ENCODE measurements at regions not wholly inside any gene's neighbourhood (a gene's known extent, or its start where the extent isn't known, plus 50 kb on each side); places are given as distances from the start of the nearest gene placed in this dataset.

- FAIRE-seq (no peak), DNase-seq (ENCODE audit: insufficient read length, low spot score) (no peak)
These were observed 156.7 kb downstream of the HAPSTR1 start for GRCh38 chr16:9248162-9248561.

GRCh38 chr16:9249534-9249933 is 158.1 kb downstream of the HAPSTR1 start:
- FAIRE-seq (no peak), DNase-seq (ENCODE audit: insufficient read length, low spot score) (no peak)

- no peak for DNase-seq (ENCODE audit: insufficient read length, low spot score)
- FAIRE-seq = no peak
These were observed 159.6 kb downstream of the HAPSTR1 start for GRCh38 chr16:9251026-9251425.

GRCh38 chr16:9254863-9255262 is 163.4 kb downstream of the HAPSTR1 start:
- DNase-seq (ENCODE audit: insufficient read length, low spot score) = no peak

GRCh38 chr16:9256196-9256595 is 164.8 kb downstream of the HAPSTR1 start:
- FAIRE-seq (no peak), DNase-seq (ENCODE audit: insufficient read length, low spot score) (peak; percentile 28)

More at GRCh38 chr16:9254863-9255262, 163.4 kb downstream of the HAPSTR1 start:
- FAIRE-seq = no peak

- FAIRE-seq (no peak), DNase-seq (ENCODE audit: insufficient read length, low spot score) (no peak)
These were observed 166.4 kb downstream of the HAPSTR1 start for GRCh38 chr16:9257843-9258242.

DNA sequence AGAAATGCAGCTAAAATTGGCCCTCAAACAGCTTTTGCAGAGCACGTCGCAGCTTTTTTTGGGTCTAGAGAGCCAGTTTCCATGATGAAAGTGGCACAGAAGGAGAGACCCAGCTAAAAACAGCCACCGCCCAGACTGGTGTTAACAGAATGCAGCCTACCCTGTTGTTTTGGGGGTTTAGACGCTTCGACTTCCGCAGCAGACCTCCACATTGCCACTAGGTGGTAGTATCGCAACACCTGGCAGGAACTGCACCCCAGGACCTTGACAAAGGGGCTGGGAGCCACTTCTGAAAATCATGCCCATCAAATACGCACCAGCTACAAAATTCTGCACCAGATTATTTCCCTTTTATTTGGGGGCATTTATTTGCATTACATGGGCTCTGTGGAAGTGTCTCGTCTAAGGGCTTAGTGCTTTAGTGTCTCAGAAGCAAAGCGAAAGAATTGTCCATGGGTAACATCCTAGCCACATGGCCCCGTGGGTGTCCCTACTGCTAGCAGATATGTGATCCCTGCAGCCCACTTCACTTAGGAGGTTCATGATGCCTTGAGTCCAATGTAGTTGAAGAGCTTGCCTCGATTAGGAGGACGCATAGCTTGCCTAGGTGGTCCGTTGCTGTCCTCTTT is 167.1 kb downstream of the HAPSTR1 start:
- peak; percentile 68 for FAIRE-seq
- DNase-seq (ENCODE audit: insufficient read length, low spot score) = peak; percentile 27

DNA sequence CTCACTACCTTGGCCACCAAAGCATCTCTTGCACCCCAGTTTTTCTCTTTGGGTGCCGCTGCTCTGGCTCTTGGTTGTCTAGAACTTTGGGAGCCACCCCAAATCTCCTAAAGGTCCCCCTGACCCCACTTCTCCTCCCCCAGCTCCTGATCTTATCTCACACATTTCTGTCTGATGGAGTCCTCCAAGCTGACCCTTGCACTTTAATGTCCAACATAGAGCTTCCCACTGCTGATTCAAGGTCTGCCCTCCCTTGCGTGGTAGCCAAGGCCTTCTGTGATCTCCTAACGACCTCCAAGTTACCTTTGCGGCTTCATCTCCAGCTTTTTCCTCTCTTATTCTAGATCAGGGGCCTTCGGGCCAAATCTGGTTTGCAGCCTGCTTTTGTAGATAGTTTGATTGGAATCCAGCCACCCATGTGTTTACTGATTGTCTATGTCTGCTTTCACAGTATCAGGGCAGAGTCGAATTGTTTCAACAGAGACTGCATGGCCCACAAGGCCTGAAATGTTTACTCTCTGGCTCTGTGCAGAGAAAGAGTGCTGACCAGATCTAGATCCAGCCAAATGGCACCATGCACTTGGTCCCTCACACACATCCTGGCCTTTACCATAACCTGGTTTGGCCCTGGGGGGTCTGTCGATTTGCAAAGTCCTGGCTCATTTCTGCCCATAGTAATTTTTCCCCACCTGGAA is 168.6 kb downstream of the HAPSTR1 start:
- DNase-seq (ENCODE audit: insufficient read length, low spot score) (no peak), FAIRE-seq (no peak)

DNA sequence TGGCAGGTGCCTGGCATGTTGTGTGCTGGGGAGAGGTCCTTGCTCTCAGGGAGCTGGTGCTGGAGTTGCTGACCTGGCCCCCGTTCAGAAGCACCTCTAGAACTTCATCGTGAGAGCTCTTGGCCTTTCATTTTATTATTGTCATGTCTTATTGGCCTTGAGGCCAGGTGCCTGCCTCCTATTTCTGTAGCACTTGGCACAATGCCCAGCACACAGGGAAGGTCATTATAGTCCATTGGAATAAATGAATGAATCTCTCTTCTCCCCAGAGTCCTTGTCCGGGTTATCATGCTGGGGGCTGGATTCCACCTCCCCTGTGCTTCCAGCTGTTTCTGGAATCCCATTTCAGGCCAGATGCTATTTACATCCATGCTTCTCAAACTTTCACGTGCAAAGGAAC is 169.2 kb downstream of the HAPSTR1 start:
- no peak for FAIRE-seq
- DNase-seq (ENCODE audit: insufficient read length, low spot score) = no peak

GRCh38 chr16:9261376-9261775 is 169.9 kb downstream of the HAPSTR1 start:
- DNase-seq (ENCODE audit: insufficient read length, low spot score) (no peak), FAIRE-seq (no peak)

DNA sequence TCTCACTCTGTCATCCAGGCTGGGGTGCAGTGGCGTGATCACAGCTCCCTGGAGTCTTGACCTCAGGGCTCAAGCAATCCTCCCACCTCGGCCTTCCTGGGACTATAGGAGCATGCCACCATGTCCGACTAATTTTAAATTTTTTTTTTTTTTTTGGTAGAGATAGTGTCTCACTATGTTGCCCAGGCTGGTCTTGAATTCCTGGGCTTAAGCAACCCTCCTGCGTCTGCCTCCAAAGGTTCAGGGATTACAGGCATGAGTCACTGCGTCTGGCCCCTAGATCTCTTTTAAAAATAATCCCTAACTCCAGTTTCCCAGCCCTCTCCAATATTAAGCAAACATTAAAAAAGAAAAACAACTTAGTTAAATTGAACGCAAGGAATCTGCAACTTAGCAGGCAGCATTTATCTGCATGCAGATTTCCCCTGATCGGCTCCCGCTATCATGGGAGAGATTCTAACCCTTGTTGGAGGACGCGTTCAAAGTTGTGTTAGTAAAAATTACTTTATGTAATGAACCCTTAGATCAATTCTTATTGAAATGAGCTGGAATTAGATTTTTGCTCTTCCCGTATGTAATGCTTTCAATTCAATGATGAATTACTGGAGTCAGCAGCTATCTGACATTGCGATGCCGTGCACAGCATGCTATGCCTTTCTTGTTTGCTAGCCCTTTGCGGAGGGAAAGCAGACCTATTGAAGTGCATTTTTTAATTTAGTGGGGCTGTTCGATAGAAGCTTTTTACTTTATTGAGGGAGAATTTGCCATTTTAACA is 171.7 kb downstream of the HAPSTR1 start:
- FAIRE-seq = no peak
- DNase-seq (ENCODE audit: insufficient read length, low spot score) = no peak

GRCh38 chr16:9264067-9264466 is 172.6 kb downstream of the HAPSTR1 start:
- DNase-seq (ENCODE audit: insufficient read length, low spot score) (no peak), FAIRE-seq (no peak)

DNA sequence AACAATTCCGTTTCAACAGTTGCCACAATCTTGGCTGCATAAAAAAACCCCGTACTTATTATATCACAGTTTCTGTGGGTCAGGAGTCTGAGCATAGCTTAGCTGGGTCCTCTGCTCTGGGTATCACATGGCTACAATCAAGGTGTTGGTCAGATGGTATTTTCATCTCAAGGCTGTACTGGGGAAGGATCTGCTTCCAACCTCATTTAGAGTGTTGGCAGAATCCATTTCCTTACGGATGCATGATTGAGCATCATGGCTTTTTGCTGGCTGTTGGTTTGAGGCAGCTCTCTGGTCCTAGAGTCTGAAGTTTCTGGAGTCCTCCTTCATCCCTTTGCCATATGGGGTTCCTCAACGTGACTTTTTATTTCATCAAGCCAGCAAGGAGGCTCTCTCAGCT is 177.0 kb downstream of the HAPSTR1 start:
- FAIRE-seq (no peak), DNase-seq (ENCODE audit: insufficient read length, low spot score) (no peak)

- DNase-seq (ENCODE audit: insufficient read length, low spot score) = no peak
- FAIRE-seq = no peak
These were observed 179.0 kb downstream of the HAPSTR1 start for GRCh38 chr16:9270424-9270823.

DNA sequence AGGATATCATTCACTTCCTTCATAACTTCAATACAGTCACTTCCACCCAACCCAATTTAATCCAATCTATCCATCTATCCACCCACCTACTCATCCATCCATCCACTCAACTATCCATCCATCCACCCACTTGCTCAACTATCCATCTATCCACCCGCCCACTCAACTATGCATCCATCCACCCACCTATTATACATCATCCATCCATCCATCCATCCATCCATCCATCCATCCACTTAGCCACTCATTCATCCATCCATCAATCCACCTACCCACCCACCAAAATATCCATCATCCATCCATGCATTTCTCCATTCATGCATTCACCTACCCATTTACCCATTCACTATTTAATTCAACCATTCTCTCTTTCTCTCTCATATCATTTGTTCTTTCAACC is 179.5 kb downstream of the HAPSTR1 start:
- FAIRE-seq (no peak), DNase-seq (ENCODE audit: insufficient read length, low spot score) (no peak)

DNA sequence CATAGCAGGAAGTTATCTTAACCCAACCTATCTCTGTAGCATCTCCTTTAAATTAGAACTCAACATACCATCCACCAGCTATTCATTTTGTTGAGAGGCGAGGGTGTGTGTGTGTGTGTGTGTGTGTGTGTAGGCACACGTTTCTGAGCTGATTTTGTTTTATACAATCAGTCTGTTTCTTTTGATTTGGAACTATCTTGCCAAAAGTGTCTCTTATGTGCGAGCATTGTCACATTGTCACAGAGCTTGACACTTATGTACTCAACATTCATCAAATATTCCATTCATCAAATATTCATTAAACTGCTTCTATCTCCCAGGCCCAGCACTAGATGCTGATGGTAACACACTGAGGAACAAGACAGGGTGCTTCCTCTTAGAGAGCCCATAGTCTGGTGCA is 180.4 kb downstream of the HAPSTR1 start:
- no peak for DNase-seq (ENCODE audit: insufficient read length, low spot score)
- no peak for FAIRE-seq

DNA sequence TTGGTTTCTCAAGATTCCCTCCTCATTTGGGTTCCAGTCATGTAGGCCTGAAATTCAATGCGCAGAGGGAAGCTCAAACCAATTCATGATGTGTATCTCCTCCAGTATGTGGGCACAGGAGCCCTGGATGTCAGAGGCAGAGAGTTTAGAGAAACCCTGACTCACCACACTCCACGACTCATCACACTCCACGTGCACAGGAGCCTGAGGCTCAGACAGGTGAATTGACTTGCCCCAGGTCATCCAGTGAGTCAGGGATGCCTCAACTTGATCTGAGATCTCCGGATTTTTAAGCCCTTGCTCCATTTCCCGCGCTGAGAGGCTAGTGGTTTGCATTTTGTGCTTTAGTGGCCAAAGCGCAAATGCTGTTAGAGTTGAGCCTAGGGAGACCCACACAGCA is 183.9 kb downstream of the HAPSTR1 start:
- no peak for FAIRE-seq
- DNase-seq (ENCODE audit: insufficient read length, low spot score) = no peak

DNA sequence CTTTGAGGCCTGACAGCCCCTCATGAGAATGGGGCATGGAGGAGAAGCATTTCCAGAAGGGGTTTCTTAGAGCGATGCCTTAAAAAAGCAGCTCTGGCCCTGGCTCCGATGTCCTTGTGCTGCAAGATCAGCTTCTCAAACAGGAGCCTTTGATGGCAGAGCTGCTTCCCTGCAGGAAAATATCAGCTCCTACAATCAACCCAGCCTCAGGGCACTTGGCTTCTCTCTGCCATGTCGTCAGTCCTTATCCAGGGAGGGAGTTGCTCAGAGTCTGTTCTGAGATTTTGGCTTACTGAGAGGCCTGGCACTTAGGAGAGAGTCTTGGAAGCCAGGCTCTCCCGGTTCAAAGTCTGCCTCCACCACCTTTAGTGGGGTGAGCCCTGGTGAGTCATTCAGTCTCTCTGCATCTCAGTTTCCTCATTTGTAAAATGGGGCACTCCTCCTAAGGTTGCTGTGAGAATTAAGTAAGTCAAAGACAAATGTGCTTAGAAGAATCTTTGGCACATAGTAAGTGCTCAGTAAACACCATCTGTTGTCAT is 184.4 kb downstream of the HAPSTR1 start:
- FAIRE-seq (no peak), DNase-seq (ENCODE audit: insufficient read length, low spot score) (no peak)

DNA sequence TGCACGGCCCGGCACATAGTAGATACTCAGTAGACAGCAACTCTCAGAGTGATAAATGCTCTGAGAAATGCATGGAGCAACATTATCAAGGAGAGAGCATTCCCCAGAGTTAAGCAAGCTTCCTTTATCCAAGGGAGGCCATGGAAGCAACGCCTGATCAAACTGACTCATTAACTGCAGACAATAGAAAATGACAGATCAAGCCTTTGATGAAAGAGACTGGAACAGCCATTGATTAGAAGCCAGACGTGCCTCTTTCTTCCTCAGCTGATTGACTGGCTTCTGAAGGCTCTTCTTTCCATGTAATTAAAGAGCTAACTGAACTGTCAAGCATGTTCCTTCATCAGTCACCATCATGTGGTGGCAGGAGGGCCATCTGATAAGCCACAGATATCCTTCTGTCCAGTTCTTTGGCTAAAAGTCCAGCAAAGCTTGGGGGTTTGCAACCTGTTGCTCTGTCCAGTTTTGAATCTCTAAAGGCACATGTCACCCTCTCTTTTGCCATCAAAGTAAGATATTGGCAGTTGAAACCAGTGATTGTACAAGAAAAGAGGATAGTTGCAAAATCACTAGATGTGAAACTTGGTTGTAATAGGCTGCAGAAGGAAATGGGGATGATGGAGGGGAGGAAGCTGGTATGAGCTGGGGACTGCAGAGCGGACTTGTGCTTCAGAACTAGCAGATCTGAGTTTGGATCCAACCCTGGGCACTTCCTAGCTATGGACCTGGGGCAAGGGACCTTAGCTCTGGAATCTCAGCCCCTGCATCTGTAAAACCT is 188.0 kb downstream of the HAPSTR1 start:
- DNase-seq (ENCODE audit: insufficient read length, low spot score) (no peak), FAIRE-seq (no peak)

DNA sequence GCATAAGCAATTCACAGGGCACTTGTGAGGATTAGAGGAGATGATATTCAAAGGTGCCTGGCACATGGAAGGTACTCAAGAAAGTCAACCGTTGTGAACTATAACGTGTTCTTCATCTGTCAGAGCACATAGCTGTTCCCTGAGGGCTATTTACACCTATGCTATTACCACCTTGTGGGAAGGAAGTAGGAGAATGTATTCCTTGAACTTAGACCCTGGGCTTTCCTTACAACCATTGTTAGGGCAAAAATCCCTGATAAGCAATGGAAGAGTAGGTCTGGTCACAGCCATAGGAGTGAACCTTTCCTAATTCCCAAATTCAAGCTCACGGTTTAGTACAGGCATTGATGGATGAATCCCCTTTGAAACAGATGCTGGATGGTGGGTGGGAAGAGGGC is 188.6 kb downstream of the HAPSTR1 start:
- no peak for FAIRE-seq
- DNase-seq (ENCODE audit: insufficient read length, low spot score) = no peak

DNA sequence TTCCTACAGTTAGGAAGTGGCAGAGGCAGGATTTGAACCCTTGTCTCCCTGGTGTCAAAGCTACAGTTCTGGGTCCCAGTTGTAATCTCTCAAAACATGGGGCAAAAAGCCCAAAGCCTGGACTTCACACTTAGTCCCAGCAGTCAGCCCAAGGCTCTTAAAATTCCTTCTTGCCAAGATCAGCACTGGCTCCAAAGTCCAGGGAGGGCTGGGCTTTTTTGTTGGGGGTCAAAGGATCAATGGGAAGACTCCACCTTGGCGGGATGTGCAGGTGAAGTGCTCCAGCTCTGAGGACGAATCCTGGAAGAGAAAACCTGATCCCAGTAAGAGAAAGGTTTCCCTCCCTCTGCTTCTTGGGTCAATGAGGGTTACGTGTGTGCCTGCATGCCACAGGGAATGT is 195.5 kb downstream of the HAPSTR1 start:
- FAIRE-seq (no peak), DNase-seq (ENCODE audit: insufficient read length, low spot score) (no peak)

Data from GM19239 (cell line).